ENCODE measurements at regions not wholly inside any gene's neighbourhood (a gene's known extent, or its start where the extent isn't known, plus 50 kb on each side); places are given as distances from the start of the nearest gene placed in this dataset.
"Not testable (repeated sequence)": the region's sequence is repeated elsewhere in the genome, so short reads cannot be mapped to it uniquely, and the experiment has no call there.

- peak; percentile 43 to 60 (median 52) for DNase-seq (ENCODE audit: low read depth in 2 of 3, low spot score in 1 of 3)
Observed at GRCh38 chr12:89160716-89161123, 191.6 kb downstream of the DUSP6 start.

GRCh38 chr12:89157413-89157812, 194.9 kb downstream of the DUSP6 start:
- DNase-seq (ENCODE audit: low read depth in 2 of 3, low spot score in 1 of 3) = no peak

DNA sequence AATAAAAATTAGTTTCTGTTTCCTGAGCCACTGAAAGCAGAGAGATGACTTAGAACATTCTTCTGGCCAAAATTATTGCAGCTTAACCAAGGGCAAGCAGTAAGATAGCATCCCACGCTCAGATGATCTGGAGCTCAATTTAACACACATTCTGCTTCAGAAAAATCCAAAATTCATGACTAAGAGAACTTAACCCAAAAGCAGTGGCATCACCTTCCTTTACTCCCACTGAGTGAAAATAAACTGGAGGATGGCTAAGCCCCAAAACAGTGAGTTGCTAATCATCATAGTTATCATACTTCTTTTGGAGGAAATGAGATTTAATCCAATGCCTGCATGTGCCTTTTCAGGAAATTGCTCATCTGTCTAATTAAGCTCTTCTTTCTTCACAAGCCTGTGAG, 195.4 kb downstream of the DUSP6 start:
- DNase-seq (ENCODE audit: low read depth in 2 of 3, low spot score in 1 of 3) = no peak

DNA sequence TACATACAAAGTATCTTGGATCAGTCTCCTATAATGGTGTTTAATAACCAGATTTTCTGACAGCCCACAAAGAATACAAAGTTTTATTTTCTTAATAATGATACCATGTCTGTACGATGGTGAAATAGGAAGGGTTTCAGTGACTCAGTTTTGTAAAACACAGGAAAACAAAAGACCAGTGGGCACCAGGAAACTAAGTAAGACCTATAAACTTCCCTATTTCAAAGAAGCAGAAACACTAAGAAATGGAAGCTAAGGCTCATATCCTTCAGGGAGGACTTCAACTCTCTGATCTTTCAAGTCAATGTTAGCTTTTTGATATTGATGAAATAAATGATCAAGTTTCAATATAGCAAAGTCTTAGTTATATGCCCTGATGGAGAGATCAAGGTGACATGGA, 196.0 kb downstream of the DUSP6 start:
- DNase-seq (ENCODE audit: low read depth in 2 of 3, low spot score in 1 of 3) = no peak

- no peak for DNase-seq (ENCODE audit: low read depth in 2 of 3, low spot score in 1 of 3)
Observed at GRCh38 chr12:89155826-89156225, 196.5 kb downstream of the DUSP6 start.

DNA sequence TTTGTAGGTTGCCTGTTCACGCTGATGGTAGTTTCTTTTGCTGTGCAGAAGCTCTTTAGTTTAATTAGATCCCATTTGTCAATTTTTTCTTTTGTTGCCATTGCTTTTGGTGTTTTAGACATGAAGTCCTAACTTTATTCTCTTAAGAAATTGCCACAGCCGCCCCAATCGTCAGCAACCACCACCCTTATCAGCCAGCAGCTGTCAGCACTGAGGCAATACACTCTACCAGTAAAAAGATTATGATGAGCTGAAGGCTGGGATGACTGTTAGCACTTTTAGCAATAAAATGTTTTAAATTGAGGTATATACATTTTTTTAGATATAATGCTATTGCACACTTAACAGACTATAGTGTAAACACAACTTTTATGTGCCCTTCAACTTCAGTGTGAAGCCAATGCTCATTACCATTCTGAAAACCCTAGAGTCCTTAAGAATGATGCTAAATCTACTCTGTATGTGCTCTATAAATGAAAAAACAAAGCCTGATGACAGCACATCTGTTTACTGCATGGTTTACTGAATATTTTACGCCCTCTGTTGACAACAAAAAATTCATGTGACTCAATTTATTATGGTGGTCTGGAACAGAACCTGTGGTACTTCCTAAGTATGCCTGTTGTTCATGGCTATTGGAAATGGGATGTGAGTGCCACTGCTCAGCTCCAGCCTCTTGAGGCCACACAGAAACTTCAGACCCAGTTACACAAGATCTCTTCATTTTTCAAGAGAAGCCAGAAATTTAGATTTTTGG, 197.4 kb downstream of the DUSP6 start:
- no peak for DNase-seq (ENCODE audit: low read depth in 2 of 3, low spot score in 1 of 3)

DNA sequence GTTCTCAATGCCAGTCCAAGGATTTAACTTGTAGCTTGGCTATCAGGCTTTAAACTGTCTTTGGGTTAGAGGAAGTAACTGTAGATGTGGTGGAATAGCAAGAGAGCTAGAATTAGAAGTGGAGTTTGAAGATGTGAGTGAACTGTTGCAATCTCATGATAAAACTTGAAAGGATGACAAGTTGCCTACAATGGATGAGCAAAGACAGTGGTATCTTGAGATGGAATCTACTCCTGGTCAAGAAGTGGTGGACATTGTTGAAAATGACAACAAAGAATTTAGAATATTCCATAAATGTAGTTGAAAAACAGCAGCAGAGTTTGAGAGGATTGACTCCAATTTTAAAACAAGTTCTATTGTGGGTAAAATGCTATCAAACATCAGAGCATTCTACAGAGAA, 199.0 kb downstream of the DUSP6 start:
- DNase-seq (ENCODE audit: low read depth in 2 of 3, low spot score in 1 of 3) = no peak

GRCh38 chr12:89151536-89151935, 200.8 kb downstream of the DUSP6 start:
- no peak for DNase-seq (ENCODE audit: low read depth in 2 of 3, low spot score in 1 of 3)

- not testable (repeated sequence) for DNase-seq (ENCODE audit: low read depth in 2 of 3, low spot score in 1 of 3)
Observed at GRCh38 chr12:89150789-89151188, 201.5 kb downstream of the DUSP6 start.

GRCh38 chr12:89140602-89141238, 211.6 kb downstream of the DUSP6 start:
- DNase-seq (ENCODE audit: low read depth in 2 of 3, low spot score in 1 of 3) = no peak

- DNase-seq (ENCODE audit: low read depth in 2 of 3, low spot score in 1 of 3) = no peak
Observed at GRCh38 chr12:89140141-89140540, 212.2 kb downstream of the DUSP6 start.

- DNase-seq (ENCODE audit: low read depth in 2 of 3, low spot score in 1 of 3) = no peak
Observed at GRCh38 chr12:89139390-89139789, 212.9 kb downstream of the DUSP6 start.

GRCh38 chr12:89138048-89138852, 214.1 kb downstream of the DUSP6 start:
- peak in 1 of 3 donors; percentile 7 for DNase-seq (ENCODE audit: low read depth in 2 of 3, low spot score in 1 of 3)

GRCh38 chr12:89135976-89136634, 216.2 kb downstream of the DUSP6 start:
- DNase-seq (ENCODE audit: low read depth in 2 of 3, low spot score in 1 of 3) = no peak

- no peak for DNase-seq (ENCODE audit: low read depth in 2 of 3, low spot score in 1 of 3)
Observed at GRCh38 chr12:89134213-89134770, 218.0 kb downstream of the DUSP6 start.

DNA sequence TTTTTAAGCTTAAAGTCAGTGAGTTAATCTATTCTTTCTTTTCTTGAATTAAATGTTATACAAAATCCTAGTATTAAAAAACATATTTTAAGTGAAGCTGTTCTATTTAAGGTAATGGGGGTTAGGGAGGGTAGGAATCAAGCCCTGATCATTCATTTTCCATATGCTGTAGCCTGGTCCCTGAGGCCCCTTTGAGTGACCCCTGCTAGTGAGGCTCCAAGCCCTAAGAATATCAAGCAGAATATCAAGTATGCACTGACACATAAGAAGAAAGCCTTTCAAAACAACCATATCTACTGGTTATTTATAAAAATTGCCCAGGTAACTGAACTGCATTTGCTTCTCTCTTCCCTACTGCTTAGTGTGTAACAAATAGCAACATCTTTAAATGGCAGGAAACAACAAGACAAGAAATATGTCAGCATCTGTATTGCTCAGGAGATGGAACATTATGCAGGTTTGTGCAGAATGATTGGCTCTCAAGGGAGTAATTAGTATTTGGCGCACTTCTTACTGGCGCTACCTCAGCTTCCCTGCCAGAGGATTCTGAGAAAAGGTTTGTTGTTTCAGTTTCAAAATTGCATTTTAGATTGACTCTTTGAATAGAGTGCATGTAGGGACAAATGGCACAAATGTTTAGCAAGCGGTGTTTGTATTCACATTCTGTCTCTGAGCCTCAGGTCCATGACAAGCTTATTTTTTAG, 223.0 kb downstream of the DUSP6 start:
- DNase-seq (ENCODE audit: low read depth in 2 of 3, low spot score in 1 of 3) = no peak

- no peak for DNase-seq (ENCODE audit: low read depth in 2 of 3, low spot score in 1 of 3)
Observed at GRCh38 chr12:89126712-89127111, 225.6 kb downstream of the DUSP6 start.

DNA sequence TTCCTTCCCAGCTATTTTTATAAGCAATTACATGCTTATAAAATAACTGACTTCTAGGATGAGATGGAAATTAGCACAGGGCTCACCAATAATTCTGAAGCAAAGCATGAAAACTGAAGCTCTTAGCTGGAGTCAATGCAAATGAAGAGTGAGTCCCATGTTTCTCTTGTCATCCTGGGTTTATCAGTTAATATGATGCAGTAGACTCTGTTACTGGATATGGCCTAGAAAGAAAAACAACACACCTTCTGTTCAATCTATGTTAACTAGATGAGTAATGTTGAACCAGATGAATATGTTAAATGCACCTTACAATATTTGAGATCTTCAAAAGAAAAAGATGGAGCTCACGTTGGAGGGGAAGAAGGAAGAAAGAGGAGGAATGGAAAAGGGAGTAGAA, 229.4 kb downstream of the DUSP6 start:
- DNase-seq (ENCODE audit: low read depth in 2 of 3, low spot score in 1 of 3) = no peak

- DNase-seq (ENCODE audit: low read depth in 2 of 3, low spot score in 1 of 3) = no peak
Observed at GRCh38 chr12:89117448-89118034, 234.8 kb downstream of the DUSP6 start.

GRCh38 chr12:89111964-89112363, 240.3 kb downstream of the DUSP6 start:
- DNase-seq (ENCODE audit: low read depth in 2 of 3, low spot score in 1 of 3) = no peak
